ENCODE measurements at regions not wholly inside any gene's neighbourhood (a gene's known extent, or its start where the extent isn't known, plus 50 kb on each side); places are given as distances from the start of the nearest gene placed in this dataset.

GRCh38 chr7:46143949-46144917 lies 223.2 kb upstream of the IGFBP3 start:
- TF ChIP-seq POLR2A (IDR thresholded peaks at IDR 0.05) (no peak), CTCF (IDR thresholded peaks at IDR 0.05) (no peak)

All from adrenal gland (tissue), 5 donors.